ENCODE measurements at regions not wholly inside any gene's neighbourhood (a gene's known extent, or its start where the extent isn't known, plus 50 kb on each side); places are given as distances from the start of the nearest gene placed in this dataset.

DNA sequence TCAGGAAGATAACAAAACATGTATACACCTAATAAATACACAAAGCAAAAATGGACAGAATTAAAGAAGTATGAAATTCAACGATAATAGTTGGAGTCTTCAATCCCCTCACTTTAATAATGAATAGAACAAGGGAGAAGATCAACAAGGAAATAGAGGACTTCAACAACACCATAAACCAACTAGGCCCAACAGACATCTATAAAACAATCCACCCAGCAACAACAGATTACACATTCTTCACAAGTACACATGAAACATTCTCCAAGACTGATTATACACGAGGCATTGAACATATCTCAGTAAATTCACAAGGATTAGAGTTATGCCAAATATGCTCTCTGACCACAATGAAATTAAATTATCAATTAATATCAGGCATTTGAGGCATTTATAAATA, 185.5 kb upstream of the NBEA start:
- no peak overlapping the region for H2AFZ ChIP-seq (ENCODE audit: low read depth, low read length)
- no peak overlapping the region for H3K4me3 ChIP-seq (ENCODE audit: low read depth in 1 of 2, low read length in 2 of 2)
- no peak overlapping the region for H3K27ac ChIP-seq (ENCODE audit: low read length)
- no peak overlapping the region for H3K9ac ChIP-seq (ENCODE audit: low read depth, low read length)
- no peaks in the 10 kb centered on the region for H3K79me2 ChIP-seq (ENCODE audit: insufficient read depth, low read length)
- H3K27me3 ChIP-seq (ENCODE audit: insufficient read depth, low read length, poor library complexity), result no peaks in the 10 kb centered on the region
- no peaks in the 10 kb centered on the region for H3K9me3 ChIP-seq (ENCODE audit: insufficient read depth, low read length, severe bottlenecking)
- no peaks in the 10 kb centered on the region for H4K20me1 ChIP-seq (ENCODE audit: insufficient read depth, low read length)
- no peaks in the 10 kb centered on the region for H3K4me1 ChIP-seq (ENCODE audit: insufficient read depth, low read length)
- ATAC-seq (ENCODE audit: insufficient read depth, low read depth) (no peak), DNase-seq (no peak)
- H3K4me2 ChIP-seq (ENCODE audit: insufficient read depth, low read length), result no peak overlapping the region
- H3K36me3 ChIP-seq (ENCODE audit: insufficient read depth, low read length), result no peaks in the 10 kb centered on the region
- no peak for TF ChIP-seq EZH2 (IDR thresholded peaks at IDR 0.05; ENCODE audit: borderline replicate concordance, low read depth, low read length, severe bottlenecking)
- TF ChIP-seq, protein P1, sequence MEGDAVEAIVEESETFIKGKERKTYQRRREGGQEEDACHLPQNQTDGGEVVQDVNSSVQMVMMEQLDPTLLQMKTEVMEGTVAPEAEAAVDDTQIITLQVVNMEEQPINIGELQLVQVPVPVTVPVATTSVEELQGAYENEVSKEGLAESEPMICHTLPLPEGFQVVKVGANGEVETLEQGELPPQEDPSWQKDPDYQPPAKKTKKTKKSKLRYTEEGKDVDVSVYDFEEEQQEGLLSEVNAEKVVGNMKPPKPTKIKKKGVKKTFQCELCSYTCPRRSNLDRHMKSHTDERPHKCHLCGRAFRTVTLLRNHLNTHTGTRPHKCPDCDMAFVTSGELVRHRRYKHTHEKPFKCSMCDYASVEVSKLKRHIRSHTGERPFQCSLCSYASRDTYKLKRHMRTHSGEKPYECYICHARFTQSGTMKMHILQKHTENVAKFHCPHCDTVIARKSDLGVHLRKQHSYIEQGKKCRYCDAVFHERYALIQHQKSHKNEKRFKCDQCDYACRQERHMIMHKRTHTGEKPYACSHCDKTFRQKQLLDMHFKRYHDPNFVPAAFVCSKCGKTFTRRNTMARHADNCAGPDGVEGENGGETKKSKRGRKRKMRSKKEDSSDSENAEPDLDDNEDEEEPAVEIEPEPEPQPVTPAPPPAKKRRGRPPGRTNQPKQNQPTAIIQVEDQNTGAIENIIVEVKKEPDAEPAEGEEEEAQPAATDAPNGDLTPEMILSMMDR (IDR thresholded peaks at IDR 0.05; ENCODE audit: borderline replicate concordance, extremely low read depth, low read length, poor library complexity, severe bottlenecking), result no peak

DNA sequence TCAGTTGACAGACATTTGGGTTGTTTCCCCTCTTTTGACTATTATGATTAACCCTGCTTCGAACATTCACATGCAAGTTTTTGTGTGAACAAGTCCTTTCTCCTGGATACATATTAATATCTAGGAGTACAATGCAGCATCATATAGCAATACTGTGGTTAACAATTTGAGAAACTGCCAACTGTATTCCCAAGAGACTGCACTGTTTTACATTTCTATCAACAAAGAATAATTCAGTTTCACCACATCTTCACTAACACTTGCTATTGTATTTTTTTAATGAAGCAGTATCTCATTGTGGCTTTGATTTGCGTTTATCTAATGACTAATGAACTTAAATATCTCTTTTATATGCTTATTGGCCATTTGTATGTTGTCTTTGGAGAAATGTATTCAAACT, 184.6 kb upstream of the NBEA start:
- Histone ChIP-seq H3K27ac (ENCODE audit: low read length) (no peak overlapping the region), H2AFZ (ENCODE audit: low read depth, low read length) (no peak overlapping the region), H3K4me1 (ENCODE audit: insufficient read depth, low read length) (no peaks in the 10 kb centered on the region), H4K20me1 (ENCODE audit: insufficient read depth, low read length) (no peaks in the 10 kb centered on the region), H3K9ac (ENCODE audit: low read depth, low read length) (no peak overlapping the region), H3K79me2 (ENCODE audit: insufficient read depth, low read length) (no peaks in the 10 kb centered on the region), H3K27me3 (ENCODE audit: insufficient read depth, low read length, poor library complexity) (no peaks in the 10 kb centered on the region), H3K36me3 (ENCODE audit: insufficient read depth, low read length) (no peaks in the 10 kb centered on the region), H3K4me2 (ENCODE audit: insufficient read depth, low read length) (no peak overlapping the region), H3K4me3 (ENCODE audit: low read depth in 1 of 2, low read length in 2 of 2) (no peak overlapping the region), H3K9me3 (ENCODE audit: insufficient read depth, low read length, severe bottlenecking) (no peaks in the 10 kb centered on the region)
- TF ChIP-seq, protein P1 (IDR thresholded peaks at IDR 0.05; ENCODE audit: borderline replicate concordance, extremely low read depth, low read length, poor library complexity, severe bottlenecking), result no peak
- TF ChIP-seq EZH2 (IDR thresholded peaks at IDR 0.05; ENCODE audit: borderline replicate concordance, low read depth, low read length, severe bottlenecking), result no peak
- DNase-seq (no peak), ATAC-seq (ENCODE audit: insufficient read depth, low read depth) (no peak)

DNA sequence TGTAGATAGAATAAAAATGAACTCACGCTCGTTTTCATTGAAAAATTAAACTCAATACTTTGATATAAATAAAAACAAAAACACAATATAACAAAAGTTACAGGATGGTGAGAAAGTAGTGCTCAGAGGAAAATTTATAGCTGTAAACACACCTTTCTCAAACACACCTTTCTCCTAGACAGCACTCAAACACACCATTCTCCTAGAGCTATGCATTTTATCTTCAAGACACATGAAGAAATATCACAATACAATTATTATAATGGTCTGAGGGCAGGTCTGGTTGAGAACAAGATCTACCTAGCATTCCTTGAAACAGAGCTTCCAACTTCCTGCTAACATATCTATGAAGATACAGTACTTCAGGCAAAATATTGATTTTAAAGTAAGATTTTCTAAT, 183.4 kb upstream of the NBEA start:
- no peak for TF ChIP-seq EZH2 (IDR thresholded peaks at IDR 0.05; ENCODE audit: borderline replicate concordance, low read depth, low read length, severe bottlenecking)
- Histone ChIP-seq H3K4me2 (ENCODE audit: insufficient read depth, low read length) (no peak overlapping the region), H3K36me3 (ENCODE audit: insufficient read depth, low read length) (no peaks in the 10 kb centered on the region), H3K27me3 (ENCODE audit: insufficient read depth, low read length, poor library complexity) (no peaks in the 10 kb centered on the region), H3K9ac (ENCODE audit: low read depth, low read length) (no peak overlapping the region), H3K9me3 (ENCODE audit: insufficient read depth, low read length, severe bottlenecking) (no peaks in the 10 kb centered on the region), H4K20me1 (ENCODE audit: insufficient read depth, low read length) (no peaks in the 10 kb centered on the region), H3K4me1 (ENCODE audit: insufficient read depth, low read length) (no peaks in the 10 kb centered on the region), H3K27ac (ENCODE audit: low read length) (no peak overlapping the region), H3K79me2 (ENCODE audit: insufficient read depth, low read length) (no peaks in the 10 kb centered on the region), H2AFZ (ENCODE audit: low read depth, low read length) (no peak overlapping the region), H3K4me3 (ENCODE audit: low read depth in 1 of 2, low read length in 2 of 2) (no peak overlapping the region)
- DNase-seq (no peak), ATAC-seq (ENCODE audit: insufficient read depth, low read depth) (no peak)

DNA sequence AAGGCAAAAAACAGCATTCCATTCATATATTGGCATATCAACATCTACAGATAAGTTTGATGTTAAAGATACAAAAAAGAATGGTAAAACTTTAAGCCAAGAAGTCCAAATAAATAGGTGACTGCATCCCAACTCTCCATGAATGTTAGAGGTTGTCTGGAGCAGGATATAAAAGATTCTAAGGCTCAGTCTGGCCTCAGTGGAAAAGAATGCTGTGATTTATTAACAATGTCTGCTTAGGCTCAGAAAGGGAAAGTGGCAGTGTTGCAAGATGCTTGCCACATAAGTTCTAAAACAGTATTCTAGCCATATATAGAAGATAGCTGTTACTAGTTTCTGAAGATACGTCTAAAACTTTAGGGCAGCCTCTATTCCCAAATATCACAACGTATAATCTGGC, 179.8 kb upstream of the NBEA start:
- TF ChIP-seq EZH2 (IDR thresholded peaks at IDR 0.05; ENCODE audit: borderline replicate concordance, low read depth, low read length, severe bottlenecking), result no peak
- TF ChIP-seq, protein P1 (IDR thresholded peaks at IDR 0.05; ENCODE audit: borderline replicate concordance, extremely low read depth, low read length, poor library complexity, severe bottlenecking), result no peak
- Histone ChIP-seq H3K36me3 (ENCODE audit: insufficient read depth, low read length) (no peaks in the 10 kb centered on the region), H3K4me2 (ENCODE audit: insufficient read depth, low read length) (no peak overlapping the region), H3K27ac (ENCODE audit: low read length) (no peak overlapping the region), H4K20me1 (ENCODE audit: insufficient read depth, low read length) (no peaks in the 10 kb centered on the region), H3K4me3 (ENCODE audit: low read depth in 1 of 2, low read length in 2 of 2) (no peak overlapping the region), H3K27me3 (ENCODE audit: insufficient read depth, low read length, poor library complexity) (no peaks in the 10 kb centered on the region), H3K4me1 (ENCODE audit: insufficient read depth, low read length) (no peaks in the 10 kb centered on the region), H3K9ac (ENCODE audit: low read depth, low read length) (no peak overlapping the region), H2AFZ (ENCODE audit: low read depth, low read length) (no peak overlapping the region), H3K79me2 (ENCODE audit: insufficient read depth, low read length) (no peaks in the 10 kb centered on the region), H3K9me3 (ENCODE audit: insufficient read depth, low read length, severe bottlenecking) (no peaks in the 10 kb centered on the region)
- no peak for ATAC-seq (ENCODE audit: insufficient read depth, low read depth)
- no peak for DNase-seq

Data from DND-41 (cell line).